Right ventricle myocardium inferior (tissue), 1 donor: ENCODE measurements at regions not wholly inside any gene's neighbourhood (a gene's known extent, or its start where the extent isn't known, plus 50 kb on each side); places are given as distances from the start of the nearest gene placed in this dataset.

Experiments
- ATAC-seq: fragments of 200-7000 bp; cut with Tn5 transposase; one replicate; pipeline ENCODE4 v1.9.1; 2020; ENCODE audit warnings: mild to moderate bottlenecking, moderate library complexity
- DNase-seq: peaks from one replicate; pipeline ENCODE4 v3.0.0; 2021; ENCODE audit errors: missing footprints
- intact Hi-C: fragments of 100-400 bp; cut with DNase I; formaldehyde crosslinking; loops from one replicate; pipeline ENCODE4 v1.11.0; 2022
- donor health status: DM: no; HTN: yes; CAD: no; lungs with severe emphysema.

GRCh38 chr2:200159357-200159707, 147.2 kb upstream of the SPATS2L start:
- ATAC-seq (no peak), DNase-seq (no peak)
- intact Hi-C loops, result loop anchor here (5.0 kb wide), 1 partner anchor 172 kb away; no protein-coding TSS in a partner anchor

DNA sequence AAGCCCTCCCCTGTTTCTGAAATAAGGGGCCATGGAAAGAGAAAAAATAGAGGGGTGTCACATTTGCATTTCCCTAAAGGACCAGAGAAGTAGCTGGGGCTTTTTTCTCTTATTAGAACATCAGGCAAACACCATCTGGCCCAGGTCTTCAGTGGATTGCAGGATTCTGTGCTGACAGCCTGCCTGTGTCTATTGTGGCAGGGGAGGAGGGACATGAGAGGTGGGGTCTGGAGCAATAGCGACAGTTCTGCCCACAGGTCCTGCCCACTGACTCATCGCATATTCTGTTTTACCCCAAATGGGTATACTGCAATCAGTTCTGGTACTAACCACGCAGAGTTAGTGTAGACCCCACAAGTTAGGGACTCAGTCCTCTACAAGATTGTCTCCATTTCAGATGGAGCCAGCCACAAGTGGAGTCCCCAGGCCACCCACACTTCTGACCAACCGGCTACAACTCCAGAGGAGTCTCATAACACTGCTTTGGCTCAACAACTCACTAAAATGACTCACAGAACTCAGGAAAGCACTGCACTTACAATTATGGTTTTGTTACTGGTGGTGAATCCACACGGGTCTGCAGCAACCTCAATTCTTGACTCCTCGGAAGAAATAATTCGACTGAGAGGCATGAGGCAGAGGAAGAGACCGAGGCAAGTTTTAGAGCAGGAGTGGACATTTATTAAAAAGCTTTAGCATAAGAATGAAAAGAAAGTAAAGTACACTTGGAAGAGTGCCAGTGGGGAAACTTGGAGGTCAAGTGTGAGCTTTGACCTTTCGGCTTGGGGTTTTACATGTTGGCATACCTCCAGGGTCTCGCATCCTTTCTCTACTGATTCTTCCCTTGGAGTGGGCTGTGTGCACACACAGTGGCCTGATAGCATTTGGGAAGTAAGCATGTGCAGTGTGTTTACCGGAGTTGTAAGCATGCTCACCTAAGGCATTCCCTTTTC, 146.4 kb upstream of the SPATS2L start:
- intact Hi-C loops, result loop anchor here (5.0 kb wide), 1 partner anchor 173 kb away; no protein-coding TSS in a partner anchor
- ATAC-seq, result peak; percentile 53
- no peak for DNase-seq

DNA sequence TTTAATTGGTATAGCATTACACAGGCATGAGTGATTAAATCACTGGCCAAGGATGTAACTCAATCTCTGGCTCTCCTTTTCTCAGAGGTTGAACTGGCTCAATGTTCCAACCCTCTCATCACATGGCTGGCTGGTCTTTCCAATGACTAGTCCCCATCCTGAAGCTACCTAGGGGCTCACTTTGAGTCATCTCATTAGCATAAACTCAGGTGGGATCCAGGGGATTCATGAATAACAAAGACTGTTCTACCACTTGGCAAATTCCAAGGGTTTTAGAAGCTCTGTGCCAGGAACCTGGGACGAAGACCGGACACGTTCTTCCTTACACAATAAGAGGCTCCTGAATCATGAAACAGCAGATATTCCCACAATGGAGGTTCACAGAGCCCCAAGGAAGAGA, 145.0 kb upstream of the SPATS2L start:
- ATAC-seq (no peak), DNase-seq (no peak)
- intact Hi-C loops, result no loop called here

GRCh38 chr2:200165687-200166086, 140.8 kb upstream of the SPATS2L start:
- intact Hi-C loops, result no loop called here

GRCh38 chr2:200168641-200169555, 137.6 kb upstream of the SPATS2L start:
- intact Hi-C loops, result no loop called here

More at GRCh38 chr2:200165687-200166086, 140.8 kb upstream of the SPATS2L start:
- ATAC-seq (no peak), DNase-seq (no peak)

GRCh38 chr2:200170221-200170620, 136.3 kb upstream of the SPATS2L start:
- no peak for ATAC-seq
- intact Hi-C loops, result no loop called here

More at GRCh38 chr2:200168641-200169555, 137.6 kb upstream of the SPATS2L start:
- DNase-seq, result no peak
- ATAC-seq, result no peak

DNA sequence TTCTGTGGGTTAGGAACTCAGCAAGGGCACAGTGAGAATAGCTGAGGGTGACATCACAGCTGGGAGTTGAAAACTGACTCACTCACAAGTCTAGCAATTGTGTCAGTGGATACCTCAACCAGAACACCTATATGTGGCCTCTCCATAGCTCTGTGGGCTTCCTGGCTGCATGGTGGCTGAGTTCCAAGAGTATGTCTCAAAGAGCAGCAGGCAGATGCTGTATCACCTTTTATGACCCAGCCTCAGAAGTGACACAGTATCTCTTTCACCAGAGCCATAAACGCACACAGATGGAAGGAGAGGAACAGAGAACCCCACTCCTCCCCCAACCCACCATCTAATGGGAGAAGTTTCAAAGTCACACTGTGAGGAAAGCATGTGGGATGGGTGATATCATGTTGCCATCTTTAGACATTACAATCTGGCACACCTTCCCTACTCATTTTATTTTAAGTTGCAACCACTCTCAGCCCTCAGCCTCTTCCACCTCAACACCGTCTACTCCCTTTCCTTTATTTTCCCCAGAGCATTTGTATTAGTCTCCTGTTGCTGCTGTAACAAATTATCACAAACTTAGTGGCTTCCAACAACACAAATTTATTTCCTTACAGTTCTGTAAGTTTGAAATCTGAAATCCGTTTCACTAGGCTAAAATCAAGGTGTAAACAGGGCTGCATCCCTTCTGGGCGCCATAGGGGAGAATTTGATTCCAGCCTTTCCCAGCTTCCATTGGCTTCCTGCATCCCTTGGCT, 134.6 kb upstream of the SPATS2L start:
- intact Hi-C loops, result no loop called here
- no peak for DNase-seq
- no peak for ATAC-seq

More at GRCh38 chr2:200170221-200170620, 136.3 kb upstream of the SPATS2L start:
- no peak for DNase-seq

DNA sequence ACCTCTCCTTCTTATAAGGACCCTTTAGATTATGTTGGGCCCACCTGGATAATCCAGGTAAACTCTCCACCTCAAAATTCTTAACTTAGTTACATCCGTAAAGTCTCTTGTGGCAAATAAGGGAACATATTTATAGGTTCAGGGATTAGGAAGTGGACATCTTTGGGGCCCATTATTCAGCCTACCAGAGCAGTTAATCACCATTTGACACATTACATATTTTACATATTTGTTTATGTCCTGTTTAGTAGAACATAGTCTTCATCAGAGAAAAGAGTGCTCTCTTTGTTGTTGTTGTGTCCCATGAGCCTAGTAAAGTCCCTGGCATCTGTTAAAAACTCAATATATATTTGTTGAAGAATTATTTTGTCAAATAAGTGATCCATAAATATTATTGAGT, 134.0 kb upstream of the SPATS2L start:
- DNase-seq (no peak), ATAC-seq (no peak)
- intact Hi-C loops, result no loop called here

GRCh38 chr2:200172944-200173581, 133.4 kb upstream of the SPATS2L start:
- ATAC-seq (no peak), DNase-seq (no peak)
- intact Hi-C loops, result no loop called here

DNA sequence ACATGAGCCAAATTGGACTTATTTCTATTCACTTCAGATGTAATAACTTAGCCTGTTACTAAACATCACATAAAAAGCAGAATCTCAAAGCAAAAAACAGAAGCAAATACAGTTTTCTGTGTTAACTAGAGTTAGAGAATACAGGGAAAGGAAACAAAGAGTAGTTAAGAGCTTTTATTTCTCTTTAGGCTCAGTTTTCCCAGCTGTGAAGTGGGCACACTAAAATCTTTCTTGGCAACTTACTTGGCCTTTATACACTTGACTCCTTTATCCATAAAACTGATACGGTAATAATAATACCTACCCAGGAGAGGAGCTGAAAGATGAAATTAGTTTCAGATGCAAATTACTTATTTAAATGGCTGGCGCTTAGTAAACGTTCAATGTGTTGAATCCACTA, 132.8 kb upstream of the SPATS2L start:
- intact Hi-C loops, result no loop called here
- no peak for ATAC-seq
- no peak for DNase-seq

GRCh38 chr2:200174433-200175216, 131.9 kb upstream of the SPATS2L start:
- ATAC-seq, result no peak

DNA sequence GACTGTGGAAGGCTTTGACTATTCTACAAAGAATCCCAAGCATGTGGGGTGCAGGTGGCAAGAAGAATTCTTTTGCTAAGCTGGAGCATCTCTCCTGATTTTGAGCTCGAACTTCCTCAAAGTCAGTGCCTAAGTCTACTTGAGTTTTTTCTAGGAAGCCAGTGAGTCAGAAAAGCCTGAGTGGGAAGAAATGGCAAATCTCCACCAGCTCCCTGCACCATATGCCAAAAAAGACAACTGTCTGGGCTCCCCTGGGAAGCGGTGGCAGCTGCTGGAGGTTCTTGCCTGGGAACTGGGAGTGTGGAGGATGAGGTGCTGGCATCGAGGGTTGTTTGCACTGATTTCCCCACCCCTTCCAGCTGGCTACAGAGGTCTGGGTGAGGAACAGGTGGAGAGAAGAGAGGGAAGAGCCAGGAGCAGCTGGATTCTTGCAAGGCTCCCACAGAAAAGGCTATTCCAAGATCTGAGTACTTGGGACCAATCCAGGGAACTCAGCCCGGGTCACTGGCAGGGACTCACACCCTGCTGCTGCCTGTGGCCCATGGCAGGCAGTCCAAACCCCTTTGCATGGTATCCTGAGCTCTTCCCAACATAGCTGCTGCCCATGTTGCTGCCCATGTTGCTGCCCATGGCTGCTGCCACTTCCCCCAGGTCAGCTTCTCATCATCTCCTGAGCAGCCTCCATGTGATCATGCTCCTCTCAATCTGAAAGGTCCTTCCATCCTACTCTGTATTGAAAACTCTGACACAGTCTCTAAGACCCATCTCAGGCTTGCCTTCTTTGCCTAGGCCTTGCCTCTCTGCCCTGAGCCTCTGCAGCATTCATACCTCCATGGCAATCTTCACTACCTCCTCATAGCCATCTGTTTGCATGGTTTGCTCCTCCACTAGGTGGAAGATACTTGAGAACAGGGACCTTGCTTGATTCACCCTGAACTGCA, 128.3 kb upstream of the SPATS2L start:
- intact Hi-C loops, result no loop called here
- peak; percentile 80 for DNase-seq

More at GRCh38 chr2:200174433-200175216, 131.9 kb upstream of the SPATS2L start:
- intact Hi-C loops, result no loop called here
- no peak for DNase-seq

GRCh38 chr2:200179151-200179550, 127.3 kb upstream of the SPATS2L start:
- intact Hi-C loops, result no loop called here
- ATAC-seq (peak; percentile 5), DNase-seq (no peak)

More for the DNA sequence above, 128.3 kb upstream of the SPATS2L start:
- peak; percentile 92 for ATAC-seq

DNA sequence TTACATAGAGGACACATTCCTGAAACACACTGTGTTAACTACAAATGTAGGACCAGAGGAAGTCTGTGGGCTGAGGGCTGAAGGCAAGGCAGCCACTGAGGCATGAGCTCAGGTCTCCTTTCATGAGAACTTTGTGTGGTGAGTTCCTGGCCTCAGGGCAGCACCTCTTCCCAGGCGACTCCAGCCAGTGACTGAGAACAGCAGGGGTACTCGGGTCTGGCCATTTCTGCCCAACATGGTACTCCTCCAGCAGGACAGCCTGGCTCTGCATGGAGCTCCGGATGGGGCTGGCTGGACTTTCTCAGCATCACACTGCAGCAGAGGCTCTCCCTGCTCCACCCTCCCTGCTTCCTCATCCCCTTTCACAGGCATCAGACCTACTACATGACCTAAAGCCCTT, 125.5 kb upstream of the SPATS2L start:
- intact Hi-C loops, result no loop called here
- ATAC-seq (no peak), DNase-seq (peak; percentile 67)

DNA sequence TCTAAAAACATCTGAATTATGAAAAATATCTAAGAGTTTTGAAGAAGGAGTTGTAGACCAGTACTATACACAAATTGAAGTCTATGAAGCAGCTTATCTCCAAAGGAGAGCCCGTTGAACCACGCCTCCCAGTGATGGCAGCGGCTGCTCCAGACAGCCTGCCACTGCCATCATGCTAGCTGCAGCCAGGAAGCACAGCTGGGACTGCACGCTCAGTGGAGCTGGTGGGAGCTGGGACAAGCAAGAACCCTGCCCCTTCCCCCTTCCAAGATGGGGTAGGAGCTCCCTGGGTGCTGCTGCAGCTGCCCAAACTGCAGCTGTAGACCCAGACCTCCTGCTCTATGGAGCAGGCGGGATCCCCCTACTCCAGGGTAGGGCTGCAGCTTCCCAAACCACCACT, 124.7 kb upstream of the SPATS2L start:
- DNase-seq (no peak), ATAC-seq (no peak)
- intact Hi-C loops, result no loop called here
